Non-pigmented ciliary epithelial cell (primary cell): ENCODE measurements at regions not wholly inside any gene's neighbourhood (a gene's known extent, or its start where the extent isn't known, plus 50 kb on each side); places are given as distances from the start of the nearest gene placed in this dataset.
"Not testable (repeated sequence)": the region's sequence is repeated elsewhere in the genome, so short reads cannot be mapped to it uniquely, and the experiment has no call there.

Source experiments
- DNase-seq: peaks from one replicate; pipeline ENCODE4 v3.0.0-alpha.2; 2010; ENCODE audit warnings: low read depth

GRCh38 chr12:30203981-30204380 lies 420.2 kb upstream of the TMTC1 start:
- DNase-seq: no peak

DNA sequence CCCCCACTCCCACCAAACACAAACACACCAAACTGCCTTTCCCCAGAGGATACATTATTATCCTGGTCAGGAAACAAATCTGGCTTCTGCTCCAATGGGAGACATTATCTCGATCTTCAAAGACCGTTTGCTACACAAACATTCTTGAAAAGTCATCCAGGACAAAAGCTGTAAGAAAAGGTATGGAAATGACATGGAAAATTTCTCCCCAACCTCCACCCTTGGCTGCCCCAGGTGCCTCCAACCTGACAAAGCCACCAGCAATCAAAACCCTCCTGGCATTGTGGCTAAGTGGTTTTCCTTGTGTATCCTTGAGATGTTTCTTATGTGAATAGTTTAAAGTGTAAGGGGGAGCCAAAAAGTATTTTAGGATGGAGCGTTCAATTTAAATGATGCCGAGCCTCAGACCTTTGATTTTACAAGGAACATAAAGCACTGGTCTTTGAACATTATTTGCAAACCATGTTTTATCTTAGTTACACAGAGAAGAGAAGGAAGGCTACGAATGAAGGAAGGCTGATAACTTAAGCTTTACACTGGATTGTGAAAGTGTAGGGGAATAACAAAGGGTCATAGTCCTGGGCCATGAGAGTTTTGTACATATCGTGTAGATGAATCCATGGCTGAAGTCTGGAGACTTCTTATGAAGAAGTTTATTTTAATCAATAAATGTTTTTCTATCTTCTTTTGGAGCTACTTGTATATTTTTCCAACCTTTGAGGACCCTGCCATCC lies 418.9 kb upstream of the TMTC1 start:
- DNase-seq: no peak

- no peak for DNase-seq
Observed at GRCh38 chr12:30201301-30202160, 417.8 kb upstream of the TMTC1 start.

DNA sequence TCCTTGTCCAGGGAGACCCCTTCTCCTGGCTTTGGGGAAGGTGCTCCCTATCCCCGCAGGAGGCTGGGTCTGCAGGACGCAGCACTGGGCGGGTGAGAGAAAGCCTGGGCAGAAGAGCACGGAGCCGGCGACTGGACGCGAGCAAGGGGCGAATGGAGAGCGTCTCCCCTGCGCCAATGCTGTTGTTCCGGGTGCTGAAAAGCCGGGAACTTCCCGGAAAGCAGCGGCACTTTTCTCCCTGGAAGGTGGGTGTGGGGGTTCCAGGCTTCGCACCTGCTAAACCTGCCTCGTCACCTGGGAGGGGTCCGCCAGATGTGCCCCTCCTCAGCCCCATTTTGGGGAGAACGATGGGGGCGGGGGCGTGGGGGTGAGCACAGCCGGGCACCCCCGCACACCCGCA lies 417.1 kb upstream of the TMTC1 start:
- no peak for DNase-seq

GRCh38 chr12:30197392-30198057 lies 413.8 kb upstream of the TMTC1 start:
- DNase-seq: peak; percentile 50

- DNase-seq: no peak
Observed at GRCh38 chr12:30191696-30192455, 408.1 kb upstream of the TMTC1 start.

- no peak for DNase-seq
Observed at GRCh38 chr12:30188602-30189326, 405.0 kb upstream of the TMTC1 start.

DNA sequence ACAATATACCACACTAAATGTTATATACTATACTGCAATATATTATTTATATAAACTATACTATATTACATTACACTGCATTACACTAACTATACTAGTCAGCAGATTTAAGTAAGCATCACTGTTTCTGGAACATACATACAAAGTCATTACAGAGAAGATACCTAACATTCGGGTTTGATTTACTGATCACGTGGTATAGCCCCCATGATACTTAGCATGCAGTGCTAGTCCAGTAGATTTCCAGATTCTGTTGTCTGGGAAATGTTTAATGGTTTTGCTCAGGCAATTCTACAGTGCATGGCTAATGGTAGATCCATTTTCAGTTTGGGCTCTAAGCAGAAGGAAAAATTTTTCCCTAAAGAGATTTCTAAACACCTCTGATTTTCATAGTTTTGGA lies 403.7 kb upstream of the TMTC1 start:
- no peak for DNase-seq

DNA sequence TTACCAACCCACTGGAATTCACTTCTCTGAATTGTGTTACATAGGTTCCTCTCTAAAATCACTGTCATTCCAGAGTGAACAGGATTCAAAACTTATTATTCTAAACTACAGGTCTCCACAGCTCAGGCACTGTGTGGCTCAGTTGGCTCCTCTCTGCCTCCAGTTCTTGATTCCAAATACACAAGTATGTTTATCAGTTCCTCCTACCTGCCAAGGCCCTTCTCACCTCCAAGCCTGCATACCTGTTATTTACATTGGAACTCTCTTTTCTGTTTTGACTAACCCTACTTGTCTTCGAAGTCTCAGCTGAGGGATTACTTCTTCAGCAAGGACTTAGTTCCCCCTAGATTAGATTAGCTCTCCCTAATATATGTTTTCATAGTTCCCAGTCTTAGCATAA lies 397.6 kb upstream of the TMTC1 start:
- no peak for DNase-seq

GRCh38 chr12:30180602-30181001 lies 396.9 kb upstream of the TMTC1 start:
- no peak for DNase-seq

DNA sequence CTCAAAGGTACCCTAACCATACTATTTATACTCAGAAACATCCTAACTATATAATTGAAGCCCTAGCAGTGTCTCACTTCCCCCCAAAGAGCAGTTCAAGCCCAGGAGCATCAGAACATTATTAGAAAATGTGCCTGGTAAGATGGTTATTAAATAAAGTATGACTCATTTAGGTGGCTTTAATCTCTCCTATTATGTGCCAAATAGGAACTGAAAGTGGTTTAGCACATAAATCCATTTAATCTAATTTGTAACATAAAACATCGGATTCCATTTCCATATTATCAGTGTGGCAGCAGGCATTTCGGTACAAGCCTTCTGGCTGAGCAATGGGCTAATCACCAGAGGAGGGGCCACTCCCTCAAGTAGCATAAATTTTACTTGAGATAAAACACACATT lies 395.2 kb upstream of the TMTC1 start:
- no peak for DNase-seq

DNA sequence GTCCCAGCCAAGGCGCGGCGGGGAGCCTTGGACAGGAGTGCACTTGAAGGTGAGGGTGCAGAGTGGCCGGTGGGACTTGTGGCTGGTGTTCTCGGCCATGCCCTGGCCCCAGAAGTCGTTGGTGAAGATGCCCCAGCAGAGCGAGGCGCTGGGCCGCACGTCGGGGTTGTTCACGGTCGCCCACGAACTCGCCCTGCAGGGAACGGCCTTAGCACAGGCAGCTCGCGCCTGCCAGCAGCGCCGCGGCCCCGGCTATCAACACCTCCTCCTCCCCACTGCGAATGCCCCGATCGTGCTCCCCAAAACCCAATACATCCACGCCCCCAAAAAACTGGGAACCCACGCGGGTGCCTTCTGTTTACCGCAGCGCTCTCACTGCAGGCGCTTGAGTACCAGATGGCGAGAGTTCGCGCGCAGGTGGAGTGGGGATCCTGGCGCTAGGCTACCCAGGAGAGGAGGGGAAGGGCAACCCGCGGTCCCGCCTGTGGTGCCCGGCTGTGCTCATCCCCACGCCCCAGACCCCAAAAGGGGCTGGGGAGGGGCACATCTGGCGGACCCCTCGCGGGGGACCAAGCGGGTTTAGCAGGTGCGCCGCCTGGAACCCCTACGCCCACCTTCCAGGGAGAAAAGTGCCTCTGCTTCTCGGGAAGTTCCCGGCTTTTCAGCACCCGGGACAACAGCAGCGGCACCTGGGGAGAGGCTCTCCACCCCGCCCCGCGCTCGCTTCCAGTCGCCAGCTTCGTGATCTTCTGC lies 386.3 kb upstream of the TMTC1 start:
- no peak for DNase-seq

DNA sequence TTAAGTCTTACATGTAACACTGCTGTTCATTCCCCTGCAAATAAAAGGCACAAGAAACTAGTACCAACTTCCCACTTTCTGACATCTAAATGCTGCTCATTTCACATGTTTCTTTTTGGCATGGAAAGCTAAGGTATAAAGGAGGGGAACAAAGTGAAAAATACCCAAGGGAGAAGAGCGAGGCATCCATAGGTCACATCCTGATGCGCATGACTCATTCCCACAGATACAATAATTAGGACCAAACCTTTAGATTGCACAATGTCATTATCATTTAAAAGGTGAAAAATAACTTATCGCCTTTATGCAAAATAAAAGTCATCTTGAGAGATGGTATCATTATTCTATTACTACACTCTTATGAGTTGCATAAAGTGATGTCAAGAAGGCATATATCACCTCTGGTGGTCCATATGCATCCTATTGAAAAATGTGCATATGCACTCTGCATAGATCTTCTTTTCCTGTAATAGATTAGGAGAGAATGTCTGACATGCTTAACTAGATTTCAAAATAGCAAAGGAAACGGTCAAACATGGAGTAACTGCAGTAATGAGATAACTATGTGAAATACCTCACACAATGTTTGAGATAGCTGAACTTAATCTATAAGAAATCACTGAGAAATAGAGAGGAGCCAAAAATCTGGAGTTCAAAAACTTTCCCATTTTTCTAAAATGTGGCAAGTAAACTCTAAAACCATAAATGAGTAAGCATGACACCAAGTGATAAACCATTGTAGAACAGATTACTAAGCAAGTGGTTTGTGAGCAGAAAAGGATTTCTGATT lies 382.5 kb upstream of the TMTC1 start:
- DNase-seq: no peak

DNA sequence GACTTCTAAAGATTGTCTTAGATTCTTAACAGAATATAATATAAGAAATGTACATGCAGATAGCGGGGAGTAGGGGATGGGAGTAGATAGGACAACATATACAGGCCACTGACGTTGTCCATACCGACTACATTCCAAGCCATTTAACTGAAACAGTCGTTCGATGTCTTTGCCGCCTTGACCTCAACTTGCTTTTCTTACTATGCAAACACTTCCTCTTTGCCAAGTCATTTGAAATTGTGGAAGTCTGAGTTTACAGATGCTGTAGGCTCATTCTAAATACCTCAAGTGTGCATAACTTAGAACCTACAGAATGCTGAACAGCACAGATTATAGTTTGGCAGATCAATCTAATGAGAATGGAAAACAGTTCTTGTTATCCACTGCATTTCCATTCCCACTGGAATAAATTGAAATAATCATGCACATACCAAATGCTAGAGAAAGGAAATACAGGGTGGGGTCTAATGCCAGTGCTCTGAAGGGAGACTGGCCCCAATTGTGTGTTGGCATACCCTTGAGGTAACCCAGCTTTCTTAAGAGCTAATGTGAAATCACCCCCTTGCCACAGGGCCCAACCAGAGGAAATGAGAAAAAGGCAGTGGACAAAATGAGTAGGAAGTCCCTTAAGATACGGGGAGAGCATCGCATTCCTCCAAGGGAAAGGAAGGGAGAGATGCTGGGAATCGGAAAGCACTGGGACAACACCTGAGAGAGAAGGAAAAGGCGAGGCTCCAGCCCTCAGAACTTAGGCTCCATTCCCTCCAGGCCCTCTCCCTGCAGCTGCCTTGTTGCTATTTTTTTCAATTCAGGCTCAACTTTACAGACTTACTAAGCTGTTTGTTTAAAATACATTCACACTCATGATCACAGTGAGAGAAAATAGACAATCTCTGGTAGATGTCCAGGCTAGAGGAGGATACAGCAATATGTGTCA lies 380.9 kb upstream of the TMTC1 start:
- no peak for DNase-seq

- DNase-seq: not testable (repeated sequence)
Observed at GRCh38 chr12:30156833-30157232, 373.1 kb upstream of the TMTC1 start.

DNA sequence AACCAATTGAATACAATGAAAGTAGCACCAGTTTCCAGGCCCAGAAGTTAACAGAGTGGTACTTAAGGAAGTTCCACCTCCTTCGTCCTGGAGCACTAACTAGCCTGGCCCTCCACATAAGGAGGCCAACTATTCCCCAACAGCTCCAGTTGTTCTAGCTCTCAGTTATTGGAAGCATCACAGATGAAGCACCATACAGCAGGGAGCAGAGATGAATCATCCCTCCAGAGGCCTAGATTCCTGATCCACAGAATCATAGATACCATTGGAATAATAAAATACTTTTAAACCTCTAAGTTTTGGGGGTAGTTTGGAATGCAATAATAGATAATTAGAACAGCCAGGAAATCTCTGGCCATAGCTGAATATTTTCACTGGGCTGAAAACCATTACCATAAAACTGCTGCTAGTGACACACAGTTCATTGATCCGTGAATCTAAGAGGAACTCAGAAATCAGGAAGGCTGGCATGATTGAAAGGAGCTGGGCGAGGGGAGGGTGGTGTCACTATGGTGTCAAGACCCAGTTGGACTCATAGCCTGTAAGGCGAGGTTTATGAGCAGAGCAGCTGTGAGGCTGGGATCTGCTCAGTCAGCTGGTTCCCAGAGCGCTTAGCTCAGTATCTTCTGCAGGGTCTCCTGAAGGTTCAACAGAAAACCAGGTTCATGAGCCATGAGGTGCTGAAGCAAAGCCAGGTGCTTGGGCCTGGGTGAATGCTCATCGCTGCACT lies 371.4 kb upstream of the TMTC1 start:
- peak; percentile 26 for DNase-seq

DNA sequence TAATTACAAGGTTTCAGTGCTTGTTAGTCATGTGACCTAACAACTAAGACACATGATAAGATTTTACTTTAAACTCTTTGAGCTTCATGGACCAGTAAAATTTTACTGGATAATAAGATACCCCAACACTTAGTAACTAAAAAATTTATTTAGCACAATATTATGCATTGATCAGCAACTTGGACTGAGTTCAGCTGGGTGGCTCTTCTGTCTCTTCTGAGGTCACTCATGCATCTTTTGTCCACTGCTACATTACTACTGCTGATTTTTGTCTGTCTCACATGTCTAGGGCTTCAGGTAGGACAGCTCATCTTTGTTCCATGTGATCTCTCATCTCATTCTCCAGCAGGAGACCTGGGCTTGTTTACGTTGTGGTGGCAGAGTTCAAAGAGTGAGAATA lies 370.2 kb upstream of the TMTC1 start:
- DNase-seq: no peak

DNA sequence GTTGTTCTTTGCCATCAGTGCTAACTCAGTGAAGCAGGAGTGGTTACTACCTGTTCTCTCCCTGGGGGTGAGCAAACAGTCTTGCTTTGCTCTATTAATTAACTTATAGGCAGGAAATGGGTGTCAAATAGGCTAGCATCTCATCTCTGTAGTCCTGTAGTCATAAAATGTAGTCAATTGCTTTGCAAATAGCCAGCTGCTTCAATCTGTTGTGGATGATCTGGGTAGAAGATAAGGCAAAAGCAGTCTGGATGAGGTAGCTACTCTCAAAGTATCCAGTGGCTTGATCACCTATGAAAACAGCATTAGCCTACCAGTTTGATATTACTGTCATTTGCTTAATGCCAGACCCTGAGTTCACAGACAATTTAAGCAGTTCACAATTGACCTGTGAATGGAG lies 369.0 kb upstream of the TMTC1 start:
- DNase-seq: no peak
